Stimulated activated CD8-positive, alpha-beta memory T cell treated with anti-CD3 and anti-CD28 coated beads, Interleukin-7, amount 100 ng/mL, for 1 hour (primary cell): ENCODE measurements at regions not wholly inside any gene's neighbourhood (a gene's known extent, or its start where the extent isn't known, plus 50 kb on each side); places are given as distances from the start of the nearest gene placed in this dataset.

Experiments used
- DNase-seq, 2 donors: peaks; one replicate each; pipeline ENCODE4 v3.0.0-alpha.2; 2020; ENCODE audit warnings: low read depth in 2 of 2

GRCh38 chr5:124466011-124466410 is 280.4 kb downstream of the ZNF608 start:
- DNase-seq, result no peak

GRCh38 chr5:124463851-124464250 is 282.6 kb downstream of the ZNF608 start:
- no peak for DNase-seq

- no peak for DNase-seq
Measured at GRCh38 chr5:124462751-124463150, 283.7 kb downstream of the ZNF608 start.

GRCh38 chr5:124461941-124462340 is 284.5 kb downstream of the ZNF608 start:
- no peak for DNase-seq

- no peak for DNase-seq
Measured at GRCh38 chr5:124461157-124461556, 285.3 kb downstream of the ZNF608 start.

- no peak for DNase-seq
Measured at GRCh38 chr5:124460642-124461041, 285.8 kb downstream of the ZNF608 start.

- no peak for DNase-seq
Measured at GRCh38 chr5:124459984-124460383, 286.5 kb downstream of the ZNF608 start.

GRCh38 chr5:124457901-124458300 is 288.5 kb downstream of the ZNF608 start:
- DNase-seq, result no peak

GRCh38 chr5:124457101-124457500 is 289.3 kb downstream of the ZNF608 start:
- no peak for DNase-seq

GRCh38 chr5:124456249-124456648 is 290.2 kb downstream of the ZNF608 start:
- no peak for DNase-seq

GRCh38 chr5:124454081-124454480 is 292.4 kb downstream of the ZNF608 start:
- DNase-seq, result no peak

- no peak for DNase-seq
Measured at GRCh38 chr5:124453221-124454051, 293.0 kb downstream of the ZNF608 start.

GRCh38 chr5:124452412-124452811 is 294.0 kb downstream of the ZNF608 start:
- DNase-seq, result no peak

GRCh38 chr5:124451721-124452383 is 294.6 kb downstream of the ZNF608 start:
- no peak for DNase-seq

- no peak for DNase-seq
Measured at GRCh38 chr5:124446120-124446519, 300.3 kb downstream of the ZNF608 start.

GRCh38 chr5:124445070-124445619 is 301.3 kb downstream of the ZNF608 start:
- no peak for DNase-seq

- DNase-seq, result no peak
Measured at GRCh38 chr5:124444147-124444775, 302.2 kb downstream of the ZNF608 start.

GRCh38 chr5:124440471-124440870 is 306.0 kb downstream of the ZNF608 start:
- no peak for DNase-seq

- DNase-seq, result no peak
Measured at GRCh38 chr5:124439609-124440008, 306.8 kb downstream of the ZNF608 start.

- DNase-seq, result no peak
Measured at GRCh38 chr5:124438903-124439281, 307.5 kb downstream of the ZNF608 start.

- DNase-seq, result no peak
Measured at GRCh38 chr5:124438026-124438902, 308.2 kb downstream of the ZNF608 start.

GRCh38 chr5:124436294-124436693 is 310.1 kb downstream of the ZNF608 start:
- DNase-seq, result no peak
